ENCODE measurements at regions not wholly inside any gene's neighbourhood (a gene's known extent, or its start where the extent isn't known, plus 50 kb on each side); places are given as distances from the start of the nearest gene placed in this dataset.
"Not testable (repeated sequence)": the region's sequence is repeated elsewhere in the genome, so short reads cannot be mapped to it uniquely, and the experiment has no call there.

DNA sequence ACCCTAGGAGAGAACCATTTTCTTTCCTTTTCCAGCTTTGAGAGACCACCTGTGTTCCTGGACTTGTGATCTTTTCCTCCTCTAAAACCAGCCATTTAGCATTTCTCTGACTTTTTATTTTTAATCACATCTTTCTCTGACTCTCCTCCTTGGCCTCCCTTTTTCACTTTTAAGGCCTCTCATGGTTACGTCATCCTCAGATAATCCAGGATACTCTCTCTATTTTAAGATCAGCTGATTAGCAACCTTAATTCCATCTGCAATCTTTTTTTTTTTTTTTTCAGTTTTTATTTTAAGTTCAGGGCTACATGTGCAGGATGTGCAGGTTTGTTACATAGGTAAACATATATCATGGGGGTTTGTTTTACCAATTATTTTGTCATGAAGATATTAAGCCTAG lies 54.0 kb downstream of the RFPL4B start:
- Histone ChIP-seq H3K36me3 (peaks cover 0 to 8% (median 0%) of the 10 kb centered on the region in 11 experiments; a peak in 1 of 22 replicates), H3K9me3 (replicated peaks in 1 of 11) (peaks cover 32 to 52% (median 37%) of the 10 kb centered on the region in 11 experiments), H3K4me1 (peaks cover 0 to 9% (median 4%) of the 10 kb centered on the region in 10 experiments; a peak in 6 of 20 replicates), H3K27me3 (no peaks in the 10 kb centered on the region), H3K4me3 (no peak overlapping the region), H3K27ac (no peak overlapping the region), H3K9ac (no peak overlapping the region), H4K20me1 (no peaks in the 10 kb centered on the region), H3K4me2 (no peak overlapping the region)
- no peak for TF ChIP-seq Cebpa-rat (IDR thresholded peaks at IDR 0.05)

DNA sequence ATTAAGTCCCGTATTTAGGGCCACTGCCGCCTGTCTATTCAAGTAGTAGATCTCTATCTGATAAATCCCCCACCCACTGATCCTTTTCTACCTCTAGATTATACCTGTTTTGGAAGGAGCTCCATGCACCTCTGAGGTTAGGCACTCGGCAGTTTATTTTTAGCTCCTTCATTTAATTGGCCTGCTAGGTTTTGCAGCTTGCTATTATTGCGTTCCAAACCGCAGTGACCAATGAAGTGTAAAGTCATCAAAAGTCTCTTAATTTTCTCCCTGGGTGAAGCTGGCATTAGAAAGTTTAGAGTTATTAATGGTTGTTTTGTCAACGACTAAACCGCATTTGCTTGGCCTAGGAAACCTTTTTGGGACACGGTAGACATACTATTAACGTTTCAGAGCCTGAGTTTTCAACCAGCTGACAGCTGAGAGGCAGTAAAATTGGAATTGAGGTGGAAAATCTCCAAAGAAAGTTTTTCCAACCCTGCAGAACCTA lies 60.0 kb downstream of the RFPL4B start:
- no peaks in the 10 kb centered on the region for H3K27me3 ChIP-seq
- 0 out of 22 replicates have a peak overlapping the region, but pooled peaks of 2 of the 11 experiments have one; percentile 36 to 49 for H3K9ac ChIP-seq
- H3K4me1 ChIP-seq, result peaks cover 11 to 38% (median 32%) of the 10 kb centered on the region in 10 experiments; a peak in 19 of 20 replicates
- TF ChIP-seq Cebpa-rat (IDR thresholded peaks at IDR 0.05), result no peak
- H4K20me1 ChIP-seq, result no peaks in the 10 kb centered on the region
- no peak overlapping the region for H3K27ac ChIP-seq
- peak overlapping the region in 1 of 10 experiments; percentile 16; a peak in 1 of 20 replicates for H3K4me3 ChIP-seq
- H3K9me3 ChIP-seq (replicated peaks in 1 of 11), result peaks cover 0 to 17% (median 0%) of the 10 kb centered on the region in 11 experiments; a peak in 4 of 22 replicates
- H3K36me3 ChIP-seq, result no peaks in the 10 kb centered on the region
- H3K4me2 ChIP-seq, result peak overlapping the region in 9 of 11 experiments; percentile 27 to 90 (median 66); a peak in 19 of 22 replicates

DNA sequence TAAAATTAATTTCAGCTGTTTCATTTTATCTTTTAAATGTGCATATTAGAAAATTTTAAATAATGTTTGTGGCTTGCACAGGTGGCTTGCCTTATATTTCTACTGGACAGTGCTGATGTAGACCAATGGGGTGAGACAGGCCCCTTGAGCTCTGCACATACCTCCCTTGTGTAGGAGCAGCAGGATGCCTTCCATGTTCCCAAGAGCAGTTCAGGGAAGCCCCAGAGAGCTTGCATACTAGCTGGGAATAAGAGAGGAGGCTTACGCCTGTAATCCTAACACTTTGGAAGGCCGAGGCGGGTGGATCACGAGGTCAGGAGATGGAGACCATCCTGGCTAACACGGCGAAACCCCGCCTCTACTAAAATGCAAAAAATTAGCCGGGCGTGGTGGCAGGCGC lies 61.4 kb downstream of the RFPL4B start:
- H3K36me3 ChIP-seq, result no peaks in the 10 kb centered on the region
- no peak overlapping the region for H3K4me3 ChIP-seq
- H3K27ac ChIP-seq, result no peak overlapping the region
- TF ChIP-seq Cebpa-rat (IDR thresholded peaks at IDR 0.05), result no peak
- H3K9me3 ChIP-seq (replicated peaks in 1 of 11), result peaks cover 0 to 8% (median 0%) of the 10 kb centered on the region in 11 experiments; a peak in 2 of 22 replicates
- H3K27me3 ChIP-seq, result no peaks in the 10 kb centered on the region
- H3K4me1 ChIP-seq, result peaks cover 8 to 33% (median 30%) of the 10 kb centered on the region in 10 experiments; a peak in 19 of 20 replicates
- H4K20me1 ChIP-seq, result no peaks in the 10 kb centered on the region
- H3K4me2 ChIP-seq, result peak overlapping the region in 6 of 11 experiments; percentile 65 to 90 (median 73); a peak in 11 of 22 replicates
- no peak overlapping the region for H3K9ac ChIP-seq

DNA sequence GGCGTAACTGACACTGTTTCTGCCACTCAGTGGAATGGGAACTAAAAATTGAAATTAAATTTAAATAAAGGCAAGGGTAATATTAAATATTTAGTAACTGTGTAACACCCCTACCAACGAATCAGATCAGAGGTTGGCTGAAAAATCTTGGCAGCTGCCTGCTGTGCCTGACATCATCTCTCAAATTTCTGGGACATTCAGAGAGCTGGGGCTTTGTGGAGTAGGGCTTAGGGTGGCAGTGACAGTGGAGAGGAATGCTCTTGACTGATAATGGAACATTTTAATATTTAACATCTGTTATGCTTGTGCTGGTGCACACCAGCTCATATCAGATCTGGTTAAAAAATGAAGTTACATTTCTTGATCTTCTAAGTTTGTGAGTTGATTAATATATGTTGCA lies 62.2 kb downstream of the RFPL4B start:
- no peak overlapping the region for H3K4me3 ChIP-seq
- no peaks in the 10 kb centered on the region for H3K36me3 ChIP-seq
- no peaks in the 10 kb centered on the region for H3K27me3 ChIP-seq
- no peak for TF ChIP-seq Cebpa-rat (IDR thresholded peaks at IDR 0.05)
- H3K4me1 ChIP-seq, result peaks cover 8 to 33% (median 30%) of the 10 kb centered on the region in 10 experiments; a peak in 19 of 20 replicates
- no peaks in the 10 kb centered on the region for H4K20me1 ChIP-seq
- H3K9me3 ChIP-seq (replicated peaks in 1 of 11), result peaks cover 0 to 3% (median 0%) of the 10 kb centered on the region in 11 experiments; a peak in 1 of 22 replicates
- no peak overlapping the region for H3K27ac ChIP-seq
- peak overlapping the region in 7 of 11 experiments; percentile 6 to 90 (median 69); a peak in 10 of 22 replicates for H3K4me2 ChIP-seq
- H3K9ac ChIP-seq, result no peak overlapping the region

DNA sequence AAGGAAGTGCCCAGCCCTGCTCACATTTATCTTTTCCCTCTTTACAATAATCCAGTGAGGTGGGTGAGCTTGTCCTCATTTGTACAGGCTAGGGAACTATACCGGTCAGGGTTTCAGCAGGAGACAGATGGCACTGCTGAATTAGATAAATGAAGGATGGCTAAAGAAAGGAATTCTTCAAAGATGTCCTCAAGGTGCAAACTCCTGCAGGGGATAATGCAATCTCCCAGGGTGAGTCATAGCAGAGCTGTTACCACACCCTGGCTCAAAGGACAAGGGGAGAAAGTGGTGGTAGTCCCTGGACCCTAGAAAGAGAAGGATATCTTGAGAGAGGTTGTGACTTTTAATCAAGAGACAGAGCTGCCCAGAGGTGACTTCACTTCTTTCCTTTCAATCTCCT lies 66.7 kb downstream of the RFPL4B start:
- no peaks in the 10 kb centered on the region for H4K20me1 ChIP-seq
- peaks cover 0 to 8% (median 7%) of the 10 kb centered on the region in 10 experiments; a peak in 12 of 20 replicates for H3K4me1 ChIP-seq
- H3K4me3 ChIP-seq, result no peak overlapping the region
- no peak overlapping the region for H3K4me2 ChIP-seq
- H3K36me3 ChIP-seq, result no peaks in the 10 kb centered on the region
- no peak for TF ChIP-seq Cebpa-rat (IDR thresholded peaks at IDR 0.05)
- no peaks in the 10 kb centered on the region for H3K27me3 ChIP-seq
- no peak overlapping the region for H3K27ac ChIP-seq
- H3K9ac ChIP-seq, result no peak overlapping the region
- H3K9me3 ChIP-seq (replicated peaks in 1 of 11), result peaks cover 0 to 12% (median 7%) of the 10 kb centered on the region in 11 experiments; a peak in 8 of 22 replicates

DNA sequence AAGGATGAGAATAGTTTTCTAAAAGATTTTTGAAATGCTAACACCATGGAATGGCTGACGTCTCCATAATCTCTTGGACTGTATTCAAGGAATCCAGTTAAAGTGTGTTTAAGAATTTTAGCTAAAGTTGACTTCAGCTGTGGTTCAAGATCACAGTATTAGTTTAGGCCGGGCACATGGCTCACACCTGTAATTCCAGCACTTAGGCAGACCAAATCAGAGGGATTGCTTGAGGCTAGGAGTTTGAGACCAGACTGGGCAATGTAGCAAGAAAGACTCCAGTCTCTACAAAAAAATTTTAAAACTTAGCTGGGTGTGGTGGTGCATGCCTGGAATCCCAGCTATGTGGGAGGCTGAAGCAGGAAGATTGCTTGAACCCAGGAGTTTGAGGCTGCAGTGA lies 68.2 kb downstream of the RFPL4B start:
- H3K9me3 ChIP-seq (replicated peaks in 1 of 11), result peaks cover 0 to 12% (median 7%) of the 10 kb centered on the region in 11 experiments; a peak in 8 of 22 replicates
- H4K20me1 ChIP-seq, result no peaks in the 10 kb centered on the region
- no peaks in the 10 kb centered on the region for H3K4me1 ChIP-seq
- H3K27me3 ChIP-seq, result no peaks in the 10 kb centered on the region
- no peak overlapping the region for H3K4me2 ChIP-seq
- TF ChIP-seq Cebpa-rat (IDR thresholded peaks at IDR 0.05), result no peak
- H3K4me3 ChIP-seq, result no peak overlapping the region
- H3K27ac ChIP-seq, result no peak overlapping the region
- H3K36me3 ChIP-seq, result no peaks in the 10 kb centered on the region
- no peak overlapping the region for H3K9ac ChIP-seq

DNA sequence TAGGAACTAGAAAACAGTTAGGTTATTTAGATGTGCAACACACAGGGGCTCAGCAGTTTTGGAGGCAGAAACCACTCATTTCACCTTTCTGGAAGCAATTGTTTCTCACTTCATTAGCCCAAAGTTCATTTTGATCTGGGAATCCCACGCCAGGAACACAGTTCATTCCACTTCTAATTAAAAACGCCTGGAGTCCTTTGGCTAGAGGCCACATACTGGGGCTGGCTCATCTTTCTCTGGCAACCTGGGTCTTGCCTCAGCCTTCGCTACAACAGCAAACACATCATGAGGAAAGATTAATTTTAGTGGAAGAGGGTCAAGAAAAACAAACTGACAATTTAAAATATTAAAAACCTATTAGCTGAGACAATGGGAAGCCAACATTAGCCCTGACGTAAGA lies 69.7 kb downstream of the RFPL4B start:
- no peak overlapping the region for H3K9ac ChIP-seq
- H4K20me1 ChIP-seq, result no peaks in the 10 kb centered on the region
- H3K4me1 ChIP-seq, result no peaks in the 10 kb centered on the region
- H3K36me3 ChIP-seq, result no peaks in the 10 kb centered on the region
- H3K9me3 ChIP-seq (replicated peaks in 1 of 11), result peaks cover 0 to 24% (median 12%) of the 10 kb centered on the region in 11 experiments; a peak in 16 of 22 replicates
- TF ChIP-seq Cebpa-rat (IDR thresholded peaks at IDR 0.05), result no peak
- no peaks in the 10 kb centered on the region for H3K27me3 ChIP-seq
- no peak overlapping the region for H3K4me2 ChIP-seq
- H3K4me3 ChIP-seq, result no peak overlapping the region
- no peak overlapping the region for H3K27ac ChIP-seq

DNA sequence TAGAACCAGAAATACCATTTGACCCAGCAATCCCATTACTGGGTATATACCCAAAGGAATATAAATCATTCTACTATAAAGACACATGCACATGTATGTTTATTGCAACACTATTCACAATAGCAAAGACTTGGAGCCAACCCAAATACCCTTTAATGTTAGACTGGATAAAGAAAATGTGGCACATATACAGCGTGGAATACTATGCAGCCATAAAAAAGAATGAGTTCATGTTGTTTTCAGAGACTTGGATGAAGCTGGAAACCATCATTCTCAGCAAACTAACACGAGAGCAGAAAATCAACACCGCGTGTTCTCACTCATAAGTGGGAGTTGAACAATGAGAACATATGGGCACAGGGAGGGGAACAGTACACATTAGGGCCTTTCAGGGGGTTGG lies 79.9 kb downstream of the RFPL4B start:
- not testable (repeated sequence) for H3K4me1 ChIP-seq, H3K27me3 ChIP-seq, H3K27ac ChIP-seq, H3K36me3 ChIP-seq, H4K20me1 ChIP-seq, H3K9ac ChIP-seq, H3K4me2 ChIP-seq, H3K4me3 ChIP-seq
- H3K9me3 ChIP-seq (replicated peaks in 1 of 11), result peaks cover 0 to 14% (median 5%) of the 10 kb centered on the region in 11 experiments; a peak in 7 of 22 replicates

DNA sequence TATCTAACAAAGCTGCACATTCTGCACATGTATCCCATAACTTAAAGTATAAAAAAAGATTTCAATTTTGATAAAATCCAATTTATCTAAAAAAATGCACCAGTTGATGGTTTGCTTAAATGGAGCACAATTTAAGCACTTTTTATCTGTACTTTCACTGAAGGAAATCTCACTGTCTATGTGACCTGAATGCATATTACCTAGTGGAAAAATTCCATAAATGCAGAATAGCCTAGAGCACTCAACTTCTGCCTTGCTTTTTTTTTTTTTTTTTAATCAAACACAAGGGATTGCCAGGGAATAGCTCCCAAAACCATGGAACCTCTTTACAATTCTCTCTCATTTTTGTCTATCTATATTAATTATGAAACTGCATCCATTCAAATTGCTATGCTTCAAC lies 80.4 kb downstream of the RFPL4B start:
- no peaks in the 10 kb centered on the region for H4K20me1 ChIP-seq
- peaks cover 0 to 10% (median 5%) of the 10 kb centered on the region in 11 experiments; a peak in 7 of 22 replicates for H3K9me3 ChIP-seq (replicated peaks in 1 of 11)
- H3K4me2 ChIP-seq, result no peak overlapping the region
- no peaks in the 10 kb centered on the region for H3K36me3 ChIP-seq
- H3K9ac ChIP-seq, result no peak overlapping the region
- H3K27ac ChIP-seq, result no peak overlapping the region
- no peaks in the 10 kb centered on the region for H3K27me3 ChIP-seq
- no peak overlapping the region for H3K4me3 ChIP-seq
- no peak for TF ChIP-seq Cebpa-rat (IDR thresholded peaks at IDR 0.05)
- H3K4me1 ChIP-seq, result no peaks in the 10 kb centered on the region

DNA sequence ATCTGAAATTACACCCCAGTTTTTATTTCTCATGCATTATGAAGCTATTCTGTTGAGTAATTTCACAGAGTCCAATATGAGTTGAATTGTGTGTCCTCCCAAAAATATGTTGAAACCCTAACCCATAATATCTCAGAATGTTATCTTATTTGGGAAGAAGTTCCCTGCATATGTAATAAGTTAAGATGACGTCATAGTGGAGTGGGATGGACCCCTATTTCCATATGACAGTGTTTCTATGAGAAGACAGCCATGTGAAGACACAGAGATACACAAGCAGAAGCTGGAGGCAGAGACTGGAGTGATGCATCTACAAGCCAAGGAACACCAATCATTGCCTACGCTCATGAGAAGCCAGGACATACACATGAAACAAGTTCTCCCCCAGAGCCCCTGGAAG lies 81.3 kb downstream of the RFPL4B start:
- no peaks in the 10 kb centered on the region for H3K27me3 ChIP-seq

More for the DNA sequence above, 81.3 kb downstream of the RFPL4B start:
- Histone ChIP-seq H3K4me1 (no peaks in the 10 kb centered on the region), H3K4me2 (no peak overlapping the region), H3K27ac (no peak overlapping the region), H3K36me3 (no peaks in the 10 kb centered on the region), H3K9me3 (replicated peaks in 1 of 11) (peaks cover 0 to 10% (median 5%) of the 10 kb centered on the region in 11 experiments; a peak in 7 of 22 replicates), H3K4me3 (no peak overlapping the region), H4K20me1 (no peaks in the 10 kb centered on the region), H3K9ac (no peak overlapping the region)
- TF ChIP-seq Cebpa-rat (IDR thresholded peaks at IDR 0.05), result no peak

All from BLaER1 treated with 17β-estradiol and CSF1 and Interleukin-3, amounts not matched to agents 10 nM and 100 nM (cell line).